ENCODE measurements at regions not wholly inside any gene's neighbourhood (a gene's known extent, or its start where the extent isn't known, plus 50 kb on each side); places are given as distances from the start of the nearest gene placed in this dataset.

GRCh38 chr21:35212393-35213127 lies 163.5 kb upstream of the RUNX1 start:
- TF ChIP-seq CTCF (IDR thresholded peaks at IDR 0.05) = no peak
- TF ChIP-seq POLR2A (IDR thresholded peaks at IDR 0.05) = no peak

Data from thyroid gland (tissue), 4 donors.